NCI-H1930 (cell line): ENCODE measurements at regions not wholly inside any gene's neighbourhood (a gene's known extent, or its start where the extent isn't known, plus 50 kb on each side); places are given as distances from the start of the nearest gene placed in this dataset.

ENCODE experiments used
- DNase-seq, 2 experiments: peaks; one replicate each; lab custom pipeline; 2025; lab: John Stamatoyannopoulos, UW

- no peak for DNase-seq
These were observed 91.9 kb upstream of the RESF1 start for GRCh38 chr12:31867292-31867691.

- no peak for DNase-seq
These were observed 92.7 kb upstream of the RESF1 start for GRCh38 chr12:31866523-31866922.

- DNase-seq, result no peak
These were observed 94.2 kb upstream of the RESF1 start for GRCh38 chr12:31865023-31865422.

- no peak for DNase-seq
These were observed 97.9 kb upstream of the RESF1 start for GRCh38 chr12:31861360-31861759.

GRCh38 chr12:31860401-31860800, 98.8 kb upstream of the RESF1 start:
- no peak for DNase-seq

- DNase-seq, result no peak
These were observed 99.8 kb upstream of the RESF1 start for GRCh38 chr12:31859232-31859977.

- DNase-seq, result no peak
These were observed 103.8 kb upstream of the RESF1 start for GRCh38 chr12:31855427-31855826.

GRCh38 chr12:31853977-31854376, 105.2 kb upstream of the RESF1 start:
- DNase-seq, result no peak

GRCh38 chr12:31853520-31853919, 105.7 kb upstream of the RESF1 start:
- no peak for DNase-seq

GRCh38 chr12:31850268-31850667, 108.9 kb upstream of the RESF1 start:
- no peak for DNase-seq

GRCh38 chr12:31849090-31849687, 110.0 kb upstream of the RESF1 start:
- peak in 1 of 2 experiments; percentile 28 for DNase-seq

- DNase-seq, result no peak
These were observed 112.8 kb upstream of the RESF1 start for GRCh38 chr12:31846405-31846804.

GRCh38 chr12:31845613-31846322, 113.4 kb upstream of the RESF1 start:
- DNase-seq, result no peak

- DNase-seq, result no peak
These were observed 114.7 kb upstream of the AMN1 start for GRCh38 chr12:31843398-31844095.

GRCh38 chr12:31837913-31838312, 109.1 kb upstream of the AMN1 start:
- DNase-seq, result no peak

- no peak for DNase-seq
These were observed 106.6 kb upstream of the AMN1 start for GRCh38 chr12:31835276-31835882.

- no peak for DNase-seq
These were observed 105.3 kb upstream of the AMN1 start for GRCh38 chr12:31834150-31834549.

GRCh38 chr12:31832740-31833729, 104.2 kb upstream of the AMN1 start:
- DNase-seq, result no peak

GRCh38 chr12:31828071-31828470, 99.2 kb upstream of the AMN1 start:
- no peak for DNase-seq

- DNase-seq, result no peak
These were observed 93.9 kb upstream of the AMN1 start for GRCh38 chr12:31822761-31823160.

- DNase-seq, result no peak
These were observed 92.7 kb upstream of the AMN1 start for GRCh38 chr12:31821484-31821883.
